NCI-H2196 treated with DMSO at 0.1 percent for 48 hours (cell line): ENCODE measurements at regions not wholly inside any gene's neighbourhood (a gene's known extent, or its start where the extent isn't known, plus 50 kb on each side); places are given as distances from the start of the nearest gene placed in this dataset.

ENCODE experiments used
- DNase-seq: peaks from one replicate; lab custom pipeline; 2025; ENCODE audit not compliant: unreplicated experiment; lab: John Stamatoyannopoulos, UW

DNA sequence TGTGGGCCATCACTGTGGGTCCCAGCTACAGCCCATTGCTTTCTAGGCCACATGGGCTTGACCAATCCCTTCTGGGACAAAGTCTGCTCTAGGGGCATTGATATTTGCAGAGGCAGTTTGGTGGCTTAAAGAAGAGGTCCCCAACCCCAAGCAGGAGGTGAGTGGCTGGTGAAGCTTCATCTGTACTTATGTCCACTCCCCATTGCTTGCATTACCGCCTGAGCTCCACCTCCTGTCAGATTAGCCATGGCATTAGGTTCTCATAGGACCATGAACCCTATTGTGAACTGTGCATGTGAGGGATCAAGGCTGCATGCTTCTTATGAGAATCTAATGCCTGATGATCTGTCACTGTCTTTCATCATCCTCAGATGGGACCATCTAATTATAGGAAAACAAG is 54.4 kb upstream of the CADM1 start:
- no peak for DNase-seq

DNA sequence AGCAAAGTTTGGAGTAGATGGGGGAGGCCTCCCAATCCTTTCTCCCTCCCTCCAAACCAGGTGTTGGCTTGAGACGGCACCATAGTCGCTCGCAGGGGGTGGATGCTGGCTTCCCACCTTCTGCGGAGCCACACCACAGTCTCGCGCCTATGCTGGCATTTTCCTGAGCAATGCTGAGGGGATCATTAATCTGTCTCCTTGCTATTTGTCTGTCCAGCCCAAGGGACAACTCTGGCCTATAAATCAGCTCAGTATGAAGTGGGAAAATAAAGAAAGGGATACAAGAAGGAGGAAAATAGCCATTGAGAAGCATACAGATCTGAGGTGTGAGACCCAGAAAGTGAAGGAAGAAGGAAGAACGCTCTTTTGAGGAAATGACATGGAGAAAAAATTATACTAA is 53.5 kb upstream of the CADM1 start:
- DNase-seq, result no peak

DNA sequence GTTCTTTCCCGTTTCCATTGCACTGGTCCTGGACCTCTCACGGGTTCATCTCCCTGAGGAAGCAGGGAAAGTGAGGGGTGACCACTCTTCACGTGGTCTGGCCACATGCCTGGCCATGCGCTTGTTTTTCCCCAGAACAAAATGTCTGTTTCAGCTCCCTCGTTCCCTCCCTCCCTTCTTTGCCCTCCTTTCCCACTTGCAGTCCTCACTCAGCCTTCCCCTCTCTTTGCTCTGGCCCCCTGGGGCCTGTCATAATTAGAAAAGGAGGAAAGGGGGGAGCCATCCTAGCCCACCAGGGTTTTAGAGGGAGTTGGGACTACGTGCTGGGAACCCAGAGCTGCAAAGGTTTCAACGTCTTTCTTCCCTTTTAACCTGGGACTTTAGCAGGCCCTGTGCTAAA is 52.8 kb upstream of the CADM1 start:
- no peak for DNase-seq

- no peak for DNase-seq
These were observed 51.3 kb upstream of the CADM1 start for GRCh38 chr11:115555336-115556090.
